NCI-H345 treated with DMSO at 0.1 percent for 48 hours (cell line): ENCODE measurements at regions not wholly inside any gene's neighbourhood (a gene's known extent, or its start where the extent isn't known, plus 50 kb on each side); places are given as distances from the start of the nearest gene placed in this dataset.
"Not testable (repeated sequence)": the region's sequence is repeated elsewhere in the genome, so short reads cannot be mapped to it uniquely, and the experiment has no call there.

Source experiments
- DNase-seq: peaks from one replicate; lab custom pipeline; 2025; ENCODE audit not compliant: unreplicated experiment; lab: John Stamatoyannopoulos, UW

GRCh38 chr13:55615081-55615480, 1525.6 kb upstream of the PRR20A start:
- DNase-seq, result no peak

- no peak for DNase-seq
Observed at GRCh38 chr13:55617241-55617640, 1523.5 kb upstream of the PRR20A start.

- no peak for DNase-seq
Observed at GRCh38 chr13:55627221-55627620, 1513.5 kb upstream of the PRR20A start.

GRCh38 chr13:55632402-55632801, 1508.3 kb upstream of the PRR20A start:
- no peak for DNase-seq

- no peak for DNase-seq
Observed at GRCh38 chr13:55649485-55649884, 1491.2 kb upstream of the PRR20A start.

- no peak for DNase-seq
Observed at GRCh38 chr13:55652657-55653056, 1488.1 kb upstream of the PRR20A start.

GRCh38 chr13:55653497-55653896, 1487.2 kb upstream of the PRR20A start:
- DNase-seq, result no peak

- DNase-seq, result no peak
Observed at GRCh38 chr13:55654243-55654642, 1486.5 kb upstream of the PRR20A start.

- not testable (repeated sequence) for DNase-seq
Observed at GRCh38 chr13:55660264-55660663, 1480.5 kb upstream of the PRR20A start.

- DNase-seq, result no peak
Observed at GRCh38 chr13:55660851-55661250, 1479.9 kb upstream of the PRR20A start.

- no peak for DNase-seq
Observed at GRCh38 chr13:55661505-55661904, 1479.2 kb upstream of the PRR20A start.

- no peak for DNase-seq
Observed at GRCh38 chr13:55664178-55664577, 1476.5 kb upstream of the PRR20A start.

GRCh38 chr13:55669051-55669450, 1471.7 kb upstream of the PRR20A start:
- DNase-seq, result no peak

- DNase-seq, result no peak
Observed at GRCh38 chr13:55673910-55674309, 1466.8 kb upstream of the PRR20A start.

- DNase-seq, result no peak
Observed at GRCh38 chr13:55682776-55683175, 1457.9 kb upstream of the PRR20A start.

- DNase-seq, result no peak
Observed at GRCh38 chr13:55705526-55705925, 1435.2 kb upstream of the PRR20A start.

- no peak for DNase-seq
Observed at GRCh38 chr13:55705971-55706370, 1434.7 kb upstream of the PRR20A start.

- DNase-seq, result no peak
Observed at GRCh38 chr13:55714120-55714519, 1426.6 kb upstream of the PRR20A start.

GRCh38 chr13:55727683-55728082, 1413.0 kb upstream of the PRR20A start:
- no peak for DNase-seq

- DNase-seq, result peak; percentile 12
Observed at GRCh38 chr13:55728247-55728646, 1412.5 kb upstream of the PRR20A start.

GRCh38 chr13:55745828-55746227, 1394.9 kb upstream of the PRR20A start:
- DNase-seq, result no peak

GRCh38 chr13:55761986-55762385, 1378.7 kb upstream of the PRR20A start:
- no peak for DNase-seq

GRCh38 chr13:55777612-55778011, 1363.1 kb upstream of the PRR20A start:
- DNase-seq, result no peak

- DNase-seq, result no peak
Observed at GRCh38 chr13:55783841-55784240, 1356.9 kb upstream of the PRR20A start.
